Breast epithelium (tissue), 4 donors: ENCODE measurements at regions not wholly inside any gene's neighbourhood (a gene's known extent, or its start where the extent isn't known, plus 50 kb on each side); places are given as distances from the start of the nearest gene placed in this dataset.

Source experiments
- DNase-seq, 2 donors: peaks; one replicate each; pipeline ENCODE4 v3.0.0-alpha.2; 2019; ENCODE audit warnings: low spot score in 2 of 2
- H3K27ac ChIP-seq, 2 donors: fragments of 200-600 bp; sonication (generic) in 1 of 2; one replicate each; pipeline ENCODE4 v1.5.1; 2016 to 2019; ENCODE audit warnings: mild to moderate bottlenecking in 1 of 2
- H3K27me3 ChIP-seq, 2 donors: fragments of 200-600 bp; sonication (generic) in 1 of 2; one replicate each; pipeline versions ENCODE4 v1.5.1 to v1.6.0; 2017 to 2019; ENCODE audit warnings: control low read depth in 1 of 2, mild to moderate bottlenecking in 1 of 2
- H3K36me3 ChIP-seq: fragments of 200-600 bp; one replicate; pipeline ENCODE4 v1.5.1; 2019
- H3K4me1 ChIP-seq, 2 donors: fragments of 200-600 bp; sonication (generic); one replicate each; pipeline ENCODE4 v1.5.1; 2016 to 2019; ENCODE audit warnings: control low read depth in 1 of 2
- H3K4me3 ChIP-seq, 3 donors: fragments of 200-600 bp; sonication (generic); 1 replicate in 2 of 3; 2 replicates in 1 of 3; pipeline ENCODE4 v1.5.1; 2016 to 2019; ENCODE audit warnings: mild to moderate bottlenecking in 3 of 3, moderate library complexity in 2 of 3
- H3K9me3 ChIP-seq, 2 donors: fragments of 200-600 bp; sonication (generic) in 1 of 2; one replicate each; pipeline ENCODE4 v1.5.1; 2016 to 2019; ENCODE audit warnings: control low read depth in 1 of 2
- CTCF ChIP-seq, 3 donors: fragments of 450-650 bp; IDR thresholded peaks; one replicate each; pipeline ENCODE4 v1.5.1; 2016 to 2017; ENCODE audit warnings: antibody characterized with exemption in 3 of 3, mild to moderate bottlenecking in 3 of 3, moderate library complexity in 3 of 3
- POLR2A ChIP-seq: fragments of 450-650 bp; IDR thresholded peaks from one replicate; pipeline ENCODE4 v1.6.1; 2016; ENCODE audit warnings: antibody characterized with exemption, mild to moderate bottlenecking, moderate library complexity
- POLR2AphosphoS5 ChIP-seq, 3 donors: sonication (generic); formaldehyde crosslinking; IDR thresholded peaks; one replicate each; pipeline ENCODE4 v1.6.1; 2017; ENCODE audit warnings: antibody characterized with exemption in 3 of 3
- intact Hi-C: fragments of 100-400 bp; cut with DNase I; formaldehyde crosslinking; loops from one replicate; pipeline ENCODE4 v1.15.1; 2023; ENCODE audit warnings: low total_unique reads

DNA sequence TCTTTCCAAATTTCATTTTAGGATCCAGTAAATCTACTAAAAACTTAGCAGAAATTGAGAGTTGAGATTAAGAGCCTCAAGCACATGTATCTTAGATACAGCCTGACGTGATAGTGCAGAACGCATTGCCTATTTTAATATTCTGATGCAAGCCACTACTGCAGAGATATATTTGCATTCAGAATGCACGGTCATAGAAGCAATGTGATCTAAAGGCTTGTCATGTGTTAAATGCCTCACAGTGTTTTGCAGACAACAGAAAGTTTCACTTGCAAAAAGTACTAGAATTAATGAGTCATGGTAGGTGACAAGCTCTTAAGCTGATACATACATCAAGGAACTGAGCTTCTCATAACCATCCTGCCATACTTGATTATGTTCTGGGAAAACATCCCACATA, 886.7 kb upstream of the CHAC2 start:
- H3K4me1 ChIP-seq: no peaks in the 10 kb centered on the region
- TF ChIP-seq CTCF (IDR thresholded peaks at IDR 0.05): no peak
- no peak for TF ChIP-seq POLR2A
- TF ChIP-seq POLR2AphosphoS5 (IDR thresholded peaks at IDR 0.05): no peak
- no peak overlapping the region for H3K27ac ChIP-seq
- DNase-seq: no peak
- intact Hi-C loops: no loop called here
- no peak overlapping the region for H3K4me3 ChIP-seq
- H3K9me3 ChIP-seq: no peaks in the 10 kb centered on the region
- no peaks in the 10 kb centered on the region for H3K27me3 ChIP-seq
- no peaks in the 10 kb centered on the region for H3K36me3 ChIP-seq

DNA sequence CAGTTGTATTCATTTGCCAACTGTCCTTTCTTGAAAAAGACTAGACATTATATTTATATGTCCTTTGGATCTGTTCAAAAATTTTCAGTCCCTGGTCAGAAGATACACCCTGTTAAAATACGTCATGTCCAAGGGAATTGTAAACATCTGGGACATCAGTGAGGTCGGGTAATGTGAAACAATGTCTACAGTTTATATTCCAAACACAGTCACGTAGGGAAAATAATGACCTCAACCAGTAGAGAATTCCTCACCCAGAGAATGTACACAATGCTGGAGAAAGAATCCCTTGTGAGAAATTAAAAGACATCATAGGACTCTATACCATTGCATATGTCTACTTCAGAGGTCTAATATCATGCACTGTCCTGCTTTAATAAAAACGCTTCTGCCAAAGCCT, 888.0 kb upstream of the CHAC2 start:
- H3K36me3 ChIP-seq: no peaks in the 10 kb centered on the region
- H3K9me3 ChIP-seq: no peaks in the 10 kb centered on the region
- H3K27ac ChIP-seq: no peak overlapping the region
- DNase-seq: no peak
- intact Hi-C loops: no loop called here
- H3K4me3 ChIP-seq: no peak overlapping the region
- no peak for TF ChIP-seq POLR2A
- TF ChIP-seq POLR2AphosphoS5 (IDR thresholded peaks at IDR 0.05): no peak
- TF ChIP-seq CTCF (IDR thresholded peaks at IDR 0.05): no peak
- H3K4me1 ChIP-seq: no peaks in the 10 kb centered on the region
- no peaks in the 10 kb centered on the region for H3K27me3 ChIP-seq

GRCh38 chr2:52877703-52878102, 889.9 kb upstream of the CHAC2 start:
- no peak overlapping the region for H3K27ac ChIP-seq
- no peaks in the 10 kb centered on the region for H3K27me3 ChIP-seq
- no peak for TF ChIP-seq POLR2AphosphoS5 (IDR thresholded peaks at IDR 0.05)
- intact Hi-C loops: no loop called here
- no peak for DNase-seq
- H3K9me3 ChIP-seq: no peaks in the 10 kb centered on the region
- H3K36me3 ChIP-seq: no peaks in the 10 kb centered on the region
- no peak overlapping the region for H3K4me3 ChIP-seq
- no peaks in the 10 kb centered on the region for H3K4me1 ChIP-seq

DNA sequence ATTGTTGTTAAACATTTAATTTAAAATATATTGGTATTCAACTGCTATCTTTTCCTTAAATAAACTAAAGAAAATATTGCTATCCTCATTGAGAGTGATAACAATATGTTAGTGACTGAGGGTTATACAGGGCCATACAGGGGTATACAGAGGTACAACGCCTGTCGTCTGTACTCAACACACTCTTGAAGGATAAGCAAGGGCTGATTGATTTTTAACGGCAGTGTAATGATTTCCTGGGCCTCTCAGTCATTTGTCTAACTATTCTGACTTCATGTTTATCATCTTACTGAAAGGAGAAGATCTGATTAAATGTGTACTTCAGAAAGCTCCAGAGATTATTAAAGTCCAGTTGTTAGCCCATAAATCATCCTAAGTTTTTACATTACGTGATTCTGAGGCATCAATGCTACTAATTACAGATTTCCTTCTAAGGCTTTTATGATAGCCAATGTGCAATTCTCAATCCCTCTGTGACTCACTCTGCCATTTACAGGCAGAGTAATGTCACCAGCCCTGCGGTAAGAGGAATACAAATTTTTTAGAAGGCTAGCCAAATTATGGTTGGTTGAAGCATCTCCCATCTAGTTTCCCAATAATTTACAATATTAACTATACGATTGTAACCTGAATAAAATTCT, 893.0 kb upstream of the CHAC2 start:
- Histone ChIP-seq H3K4me1 (no peaks in the 10 kb centered on the region), H3K27me3 (no peaks in the 10 kb centered on the region), H3K4me3 (no peak overlapping the region), H3K36me3 (no peaks in the 10 kb centered on the region), H3K9me3 (no peaks in the 10 kb centered on the region), H3K27ac (no peak overlapping the region)
- TF ChIP-seq CTCF (IDR thresholded peaks at IDR 0.05): no peak
- TF ChIP-seq POLR2AphosphoS5 (IDR thresholded peaks at IDR 0.05): no peak
- no peak for TF ChIP-seq POLR2A
- intact Hi-C loops: no loop called here
- DNase-seq: no peak

DNA sequence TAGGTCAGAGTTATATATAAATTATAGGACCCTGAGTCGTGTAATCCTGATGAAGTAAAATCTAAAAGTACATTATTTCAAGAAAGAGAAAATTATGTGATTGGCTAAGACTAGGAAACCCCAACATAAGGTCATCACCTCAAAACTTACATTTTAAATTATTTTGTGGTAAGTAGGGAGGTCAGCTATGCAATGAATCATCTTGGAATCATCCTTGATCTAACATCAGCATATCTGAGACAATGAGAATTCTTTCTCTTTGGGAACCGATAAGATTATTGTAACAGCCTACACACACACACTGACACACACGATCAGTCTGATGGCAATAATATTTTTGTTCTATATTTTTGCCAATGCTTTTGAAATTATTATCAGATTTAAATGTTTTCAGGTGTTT, 904.8 kb upstream of the CHAC2 start:
- H3K4me3 ChIP-seq: no peak overlapping the region
- no peak overlapping the region for H3K27ac ChIP-seq
- H3K36me3 ChIP-seq: no peaks in the 10 kb centered on the region
- no peaks in the 10 kb centered on the region for H3K27me3 ChIP-seq
- intact Hi-C loops: no loop called here
- H3K4me1 ChIP-seq: no peaks in the 10 kb centered on the region
- DNase-seq: no peak
- TF ChIP-seq CTCF (IDR thresholded peaks at IDR 0.05) (no peak), POLR2A (no peak), POLR2AphosphoS5 (IDR thresholded peaks at IDR 0.05) (no peak)
- H3K9me3 ChIP-seq: no peaks in the 10 kb centered on the region

DNA sequence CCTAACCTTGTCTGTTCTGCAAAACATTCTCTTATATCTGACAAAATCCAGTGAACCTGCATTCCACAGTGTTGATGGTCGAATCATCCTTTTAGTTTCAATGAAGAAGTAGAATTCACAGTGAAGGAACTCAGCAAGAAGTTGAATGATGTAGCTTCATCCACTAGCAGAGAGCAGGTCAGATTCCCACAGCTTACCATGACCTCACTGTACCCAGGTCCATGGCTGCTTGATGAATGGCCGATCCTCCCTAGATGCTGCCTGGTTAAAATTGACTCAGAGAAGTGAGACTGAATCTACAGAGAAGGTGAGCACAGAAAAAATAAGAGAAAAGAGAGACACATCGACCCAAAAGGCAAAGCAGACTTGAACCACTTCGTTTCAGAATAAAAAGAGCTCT, 906.0 kb upstream of the CHAC2 start:
- Histone ChIP-seq H3K4me1 (no peaks in the 10 kb centered on the region), H3K27me3 (no peaks in the 10 kb centered on the region), H3K36me3 (no peaks in the 10 kb centered on the region), H3K4me3 (no peak overlapping the region), H3K9me3 (no peaks in the 10 kb centered on the region), H3K27ac (no peak overlapping the region)
- DNase-seq: no peak
- intact Hi-C loops: no loop called here
- no peak for TF ChIP-seq CTCF (IDR thresholded peaks at IDR 0.05)
- TF ChIP-seq POLR2A: no peak
- no peak for TF ChIP-seq POLR2AphosphoS5 (IDR thresholded peaks at IDR 0.05)
